HG03457 (cell line): ENCODE measurements at regions not wholly inside any gene's neighbourhood (a gene's known extent, or its start where the extent isn't known, plus 50 kb on each side); places are given as distances from the start of the nearest gene placed in this dataset.

ENCODE experiments used
- ATAC-seq: cut with Tn5 transposase; IDR thresholded peaks from one replicate; pipeline ENCODE4 v1.9.1; 2021; ENCODE audit warnings: moderate number of reproducible peaks; ENCODE audit not compliant: unreplicated experiment

- no peak for ATAC-seq
Measured at GRCh38 chr1:70874818-70875217, 172.8 kb downstream of the PTGER3 start.

DNA sequence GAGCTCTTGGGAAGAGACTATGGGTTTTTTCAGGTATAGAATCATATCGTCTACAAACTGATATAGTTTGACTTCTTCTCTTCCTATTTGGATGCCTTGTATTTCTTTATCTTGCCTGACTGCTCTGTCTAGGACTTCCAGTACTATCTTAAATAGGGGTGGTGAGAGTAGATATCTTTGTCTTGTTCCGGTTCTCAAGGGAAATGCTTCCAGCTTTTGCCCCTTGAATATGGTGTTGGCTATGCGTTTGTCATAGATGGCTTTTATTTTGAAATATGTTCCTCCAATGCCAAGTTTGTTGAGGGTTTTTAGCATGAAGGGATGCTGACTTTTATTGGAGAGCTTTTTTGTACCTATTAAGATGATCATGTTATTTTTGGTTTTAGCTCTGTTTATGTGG is 170.3 kb downstream of the PTGER3 start:
- no peak for ATAC-seq

DNA sequence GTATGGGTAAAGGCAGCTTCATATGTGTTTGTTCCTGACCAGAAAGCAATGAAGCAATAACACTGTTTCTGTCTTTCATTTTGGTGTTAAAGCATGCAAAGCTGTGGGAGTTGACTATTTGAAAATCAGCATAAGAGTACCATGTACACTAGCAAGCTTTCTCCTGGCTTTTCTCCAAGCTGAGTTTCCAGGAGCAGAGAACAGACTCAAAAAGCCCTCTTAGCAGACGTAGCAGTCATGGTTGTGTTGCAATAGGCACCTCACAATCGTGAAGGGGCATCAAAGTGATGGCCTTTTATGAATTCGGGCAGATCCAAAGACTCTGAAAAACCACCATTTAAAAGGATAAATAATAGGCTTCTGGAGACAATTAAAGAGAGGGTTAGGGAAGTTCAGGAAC is 159.7 kb downstream of the PTGER3 start:
- no peak for ATAC-seq

- ATAC-seq: no peak
Measured at GRCh38 chr1:70888722-70889121, 158.9 kb downstream of the PTGER3 start.

- ATAC-seq: no peak
Measured at GRCh38 chr1:70890408-70890807, 157.2 kb downstream of the PTGER3 start.

- no peak for ATAC-seq
Measured at GRCh38 chr1:70891051-70891843, 156.4 kb downstream of the PTGER3 start.

DNA sequence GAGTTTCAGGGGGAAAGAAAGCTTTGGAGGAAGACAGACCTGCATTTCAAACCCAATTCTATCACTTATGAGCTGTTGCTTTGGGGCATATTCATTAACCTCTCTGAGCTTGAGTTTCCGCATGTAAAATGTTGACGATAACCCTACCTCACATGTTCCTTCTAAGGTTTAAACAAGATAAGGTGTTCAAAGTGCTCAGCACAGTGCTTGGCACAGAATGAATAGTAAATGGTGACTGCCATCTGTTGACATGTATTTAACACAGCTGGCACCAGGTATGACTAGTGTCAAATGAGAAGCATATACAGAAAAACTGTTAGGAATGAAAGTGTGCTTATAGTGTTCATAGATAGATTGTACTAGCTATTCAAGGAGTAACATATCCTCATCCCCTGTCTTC is 155.5 kb downstream of the PTGER3 start:
- ATAC-seq: no peak

- ATAC-seq: no peak
Measured at GRCh38 chr1:70892930-70893329, 154.7 kb downstream of the PTGER3 start.

DNA sequence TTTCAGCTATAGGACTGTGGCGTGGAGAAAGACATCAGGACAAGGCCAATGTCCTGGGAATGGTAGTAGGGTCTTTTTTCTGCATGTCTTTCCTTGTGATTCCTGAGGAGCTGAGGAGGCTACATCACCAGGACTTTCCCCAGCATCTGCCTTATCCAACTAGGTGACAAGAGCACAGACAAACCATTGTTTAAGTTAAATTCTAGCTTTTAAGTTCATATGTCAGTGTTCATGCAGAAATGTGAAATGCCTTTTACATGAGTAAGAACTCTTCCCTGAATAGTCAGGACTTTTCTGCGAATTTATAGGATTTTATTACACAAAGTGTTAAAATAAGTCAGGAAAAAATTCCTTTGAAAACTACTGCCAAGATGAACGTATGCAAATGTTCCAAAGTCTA is 154.2 kb downstream of the PTGER3 start:
- no peak for ATAC-seq

DNA sequence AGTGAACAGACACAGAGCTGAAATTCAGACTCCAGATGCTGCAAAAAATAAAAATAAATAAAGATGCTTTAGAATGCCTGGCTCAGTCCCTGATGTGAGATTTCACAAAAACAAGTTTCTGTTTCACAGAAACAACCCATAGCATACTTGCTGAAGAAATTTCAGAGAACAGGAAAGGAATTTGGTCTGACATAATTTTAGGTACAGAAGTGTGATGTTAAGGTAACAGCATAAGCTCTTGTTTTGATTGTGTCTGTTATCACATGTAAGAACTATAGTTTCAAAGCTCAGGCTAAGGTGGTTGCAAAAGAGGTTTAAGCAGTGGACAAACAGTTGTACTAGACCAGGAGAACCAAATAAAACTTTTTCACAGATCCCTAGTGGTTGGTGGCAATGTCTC is 152.1 kb downstream of the PTGER3 start:
- no peak for ATAC-seq

DNA sequence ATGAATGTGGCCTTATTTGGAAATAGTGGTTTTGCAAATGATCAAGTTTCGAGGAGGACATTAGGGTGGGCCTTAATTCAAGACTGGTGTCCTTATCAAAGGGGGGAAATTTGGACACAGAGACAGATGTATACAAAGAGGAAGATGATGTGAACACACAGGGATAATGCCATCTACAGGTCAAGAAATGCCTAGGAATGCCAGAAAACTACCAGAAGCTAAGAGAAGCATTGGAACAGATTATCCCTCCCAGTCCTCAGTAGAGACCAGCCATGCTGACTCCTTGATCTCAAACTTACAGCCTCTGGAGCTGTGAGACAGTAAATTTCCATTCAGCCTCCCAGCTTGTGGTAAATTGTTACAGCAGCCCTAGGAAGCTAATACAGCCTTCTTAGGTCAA is 151.4 kb downstream of the PTGER3 start:
- ATAC-seq: no peak

DNA sequence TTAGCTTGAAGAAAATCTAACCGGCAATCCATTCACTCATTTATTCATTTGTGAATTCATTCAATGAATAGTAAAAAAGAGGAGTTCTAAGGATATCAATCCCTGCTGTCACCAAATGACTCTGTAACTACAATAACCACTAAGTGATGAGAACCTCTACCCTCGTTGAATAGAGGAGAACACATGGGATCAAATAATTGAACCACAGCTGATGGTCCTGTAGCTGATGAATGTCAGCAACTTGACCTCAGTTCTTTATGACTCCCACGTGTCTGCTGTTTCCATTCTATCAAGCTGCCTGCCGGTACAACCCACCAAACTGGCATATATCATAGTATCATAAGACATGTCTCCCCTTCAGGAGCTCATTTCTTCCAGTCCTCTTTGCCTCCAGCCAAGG is 150.3 kb downstream of the PTGER3 start:
- no peak for ATAC-seq

GRCh38 chr1:70899735-70900134 is 147.9 kb downstream of the PTGER3 start:
- ATAC-seq: no peak

GRCh38 chr1:70902211-70902610 is 145.4 kb downstream of the PTGER3 start:
- no peak for ATAC-seq

GRCh38 chr1:70906800-70907199 is 140.8 kb downstream of the PTGER3 start:
- no peak for ATAC-seq

GRCh38 chr1:70907563-70908310 is 139.9 kb downstream of the PTGER3 start:
- no peak for ATAC-seq

DNA sequence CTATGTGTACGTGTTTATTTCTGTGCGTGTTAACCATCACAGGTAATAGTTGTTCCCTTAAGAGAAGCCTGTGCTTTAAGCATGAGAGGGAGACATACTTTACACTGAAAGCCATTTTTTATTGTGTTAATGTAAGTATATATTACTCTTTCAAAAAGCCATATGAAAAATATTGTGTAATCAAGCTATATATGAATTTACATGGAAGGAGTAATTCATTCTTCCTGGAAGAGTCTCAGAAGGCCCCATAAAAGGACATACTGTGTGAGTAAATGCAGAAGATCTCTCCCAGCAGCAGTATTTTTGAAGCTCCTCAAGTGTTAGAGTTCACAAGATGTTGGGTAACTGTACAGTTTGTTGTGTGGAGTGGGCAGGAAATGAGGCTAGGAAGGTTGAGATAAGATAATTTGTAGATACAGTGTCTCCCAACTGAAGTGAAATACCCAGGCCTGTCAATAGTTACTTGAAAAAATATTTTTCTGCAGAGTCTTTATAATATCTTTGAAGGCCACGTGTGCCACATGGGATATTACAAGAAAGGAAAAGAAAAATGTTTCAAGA is 138.3 kb downstream of the PTGER3 start:
- no peak for ATAC-seq

- peak; percentile 85 for ATAC-seq
Measured at GRCh38 chr1:70910013-70910412, 137.6 kb downstream of the PTGER3 start.

DNA sequence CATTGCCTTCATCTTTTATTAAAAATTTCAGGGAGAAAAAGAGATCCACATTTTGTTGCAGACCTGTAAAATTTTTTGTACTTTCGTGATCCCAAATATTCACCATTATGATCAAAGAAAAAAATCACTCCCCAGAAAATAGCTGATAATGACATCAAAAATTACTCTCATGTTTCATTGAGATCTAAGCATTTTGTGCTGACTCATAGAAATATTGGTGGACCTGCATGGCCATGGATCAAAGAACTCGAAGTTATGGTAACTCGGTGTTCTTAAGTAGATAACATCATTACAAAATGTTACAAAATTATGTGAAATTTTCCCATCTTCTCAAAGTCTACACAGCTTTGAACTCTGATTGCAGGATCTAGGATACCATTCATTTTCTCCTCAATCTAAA is 135.8 kb downstream of the PTGER3 start:
- no peak for ATAC-seq

DNA sequence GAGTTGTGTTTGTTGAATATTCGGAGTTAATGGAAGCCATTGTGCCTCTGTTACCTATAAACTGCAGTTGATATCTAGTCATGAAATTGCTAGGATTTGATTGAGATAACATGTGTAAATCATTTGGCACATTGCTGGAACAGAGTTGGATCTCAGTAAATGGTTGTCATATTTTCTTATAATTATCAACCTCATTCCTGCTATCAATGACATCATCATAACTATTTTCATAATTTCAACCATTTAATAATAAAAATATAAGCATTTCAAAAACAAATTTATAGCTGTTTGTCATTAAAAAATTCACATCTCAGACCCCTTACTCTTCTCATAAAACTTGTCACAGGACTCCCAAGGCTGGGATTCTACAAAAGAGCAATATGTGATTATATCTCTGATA is 133.4 kb downstream of the PTGER3 start:
- ATAC-seq: no peak

DNA sequence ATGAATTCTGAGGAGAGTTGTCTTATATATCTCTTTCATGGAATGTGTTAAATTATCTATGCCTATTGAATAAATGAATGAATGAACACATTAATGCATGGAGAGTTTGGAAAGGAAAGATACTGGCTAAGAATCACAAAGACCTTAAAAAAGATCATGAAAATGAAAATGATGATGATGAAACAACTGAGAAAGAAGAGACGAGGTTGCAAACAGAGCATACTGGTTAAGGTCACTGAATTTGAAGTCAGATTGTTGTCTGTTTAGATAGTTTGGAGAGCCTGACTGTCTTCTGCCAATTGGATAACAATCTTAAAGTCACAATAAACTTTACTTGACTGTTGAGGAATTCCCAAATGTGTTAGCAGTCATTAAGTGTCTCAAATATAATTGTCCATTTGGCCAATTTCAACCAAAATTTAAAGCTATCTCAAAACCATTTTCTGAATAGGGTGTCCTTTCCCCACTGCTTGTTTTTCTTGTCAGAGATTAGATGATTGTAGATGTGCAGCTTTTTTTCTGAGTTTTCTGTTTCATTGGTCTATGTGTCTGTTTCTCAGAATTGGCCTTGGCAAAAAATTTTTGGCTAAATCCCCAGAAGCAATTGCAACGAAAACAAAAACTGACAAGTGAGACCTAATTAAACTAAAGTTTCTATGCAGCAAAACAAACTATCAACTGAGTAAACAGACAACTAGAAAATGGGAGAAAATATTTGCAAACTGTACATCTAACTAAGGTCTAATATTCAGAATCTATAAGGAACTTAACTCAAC is 132.2 kb downstream of the PTGER3 start:
- ATAC-seq: no peak
